ENCODE measurements at regions not wholly inside any gene's neighbourhood (a gene's known extent, or its start where the extent isn't known, plus 50 kb on each side); places are given as distances from the start of the nearest gene placed in this dataset.

- no peak for DNase-seq (ENCODE audit: low spot score)
Measured at GRCh38 chr1:170864238-170864637, 71.1 kb upstream of the MROH9 start.

GRCh38 chr1:170864876-170865538 is 70.3 kb upstream of the MROH9 start:
- no peak for DNase-seq (ENCODE audit: low spot score)

- no peak for DNase-seq (ENCODE audit: low spot score)
Measured at GRCh38 chr1:170866646-170867045, 68.7 kb upstream of the MROH9 start.

GRCh38 chr1:170871868-170872267 is 63.5 kb upstream of the MROH9 start:
- DNase-seq (ENCODE audit: low spot score): no peak

GRCh38 chr1:170872663-170873062 is 62.7 kb upstream of the MROH9 start:
- peak; percentile 13 for DNase-seq (ENCODE audit: low spot score)

GRCh38 chr1:170874671-170875070 is 60.7 kb upstream of the MROH9 start:
- DNase-seq (ENCODE audit: low spot score): no peak

- DNase-seq (ENCODE audit: low spot score): peak; percentile 76
Measured at GRCh38 chr1:170881268-170882265, 53.8 kb upstream of the MROH9 start.
